ENCODE measurements at regions not wholly inside any gene's neighbourhood (a gene's known extent, or its start where the extent isn't known, plus 50 kb on each side); places are given as distances from the start of the nearest gene placed in this dataset.

- TF ChIP-seq, protein P1, sequence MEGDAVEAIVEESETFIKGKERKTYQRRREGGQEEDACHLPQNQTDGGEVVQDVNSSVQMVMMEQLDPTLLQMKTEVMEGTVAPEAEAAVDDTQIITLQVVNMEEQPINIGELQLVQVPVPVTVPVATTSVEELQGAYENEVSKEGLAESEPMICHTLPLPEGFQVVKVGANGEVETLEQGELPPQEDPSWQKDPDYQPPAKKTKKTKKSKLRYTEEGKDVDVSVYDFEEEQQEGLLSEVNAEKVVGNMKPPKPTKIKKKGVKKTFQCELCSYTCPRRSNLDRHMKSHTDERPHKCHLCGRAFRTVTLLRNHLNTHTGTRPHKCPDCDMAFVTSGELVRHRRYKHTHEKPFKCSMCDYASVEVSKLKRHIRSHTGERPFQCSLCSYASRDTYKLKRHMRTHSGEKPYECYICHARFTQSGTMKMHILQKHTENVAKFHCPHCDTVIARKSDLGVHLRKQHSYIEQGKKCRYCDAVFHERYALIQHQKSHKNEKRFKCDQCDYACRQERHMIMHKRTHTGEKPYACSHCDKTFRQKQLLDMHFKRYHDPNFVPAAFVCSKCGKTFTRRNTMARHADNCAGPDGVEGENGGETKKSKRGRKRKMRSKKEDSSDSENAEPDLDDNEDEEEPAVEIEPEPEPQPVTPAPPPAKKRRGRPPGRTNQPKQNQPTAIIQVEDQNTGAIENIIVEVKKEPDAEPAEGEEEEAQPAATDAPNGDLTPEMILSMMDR (IDR thresholded peaks at IDR 0.05; ENCODE audit: extremely low read depth, missing control alignments): no peak
- DNase-seq (ENCODE audit: low spot score): no peak
Observed at GRCh38 chr11:13881226-13881905, 81.2 kb upstream of the SPON1 start.

GRCh38 chr11:13883042-13883441, 79.5 kb upstream of the SPON1 start:
- DNase-seq (ENCODE audit: low spot score): no peak
- TF ChIP-seq, protein P1 (IDR thresholded peaks at IDR 0.05; ENCODE audit: extremely low read depth, missing control alignments): no peak

GRCh38 chr11:13883589-13883988, 78.9 kb upstream of the SPON1 start:
- DNase-seq (ENCODE audit: low spot score): no peak
- TF ChIP-seq, protein P1 (IDR thresholded peaks at IDR 0.05; ENCODE audit: extremely low read depth, missing control alignments): no peak

- no peak for DNase-seq (ENCODE audit: low spot score)
- TF ChIP-seq, protein P1 (IDR thresholded peaks at IDR 0.05; ENCODE audit: extremely low read depth, missing control alignments): no peak
Observed at GRCh38 chr11:13884158-13884799, 78.2 kb upstream of the SPON1 start.

DNA sequence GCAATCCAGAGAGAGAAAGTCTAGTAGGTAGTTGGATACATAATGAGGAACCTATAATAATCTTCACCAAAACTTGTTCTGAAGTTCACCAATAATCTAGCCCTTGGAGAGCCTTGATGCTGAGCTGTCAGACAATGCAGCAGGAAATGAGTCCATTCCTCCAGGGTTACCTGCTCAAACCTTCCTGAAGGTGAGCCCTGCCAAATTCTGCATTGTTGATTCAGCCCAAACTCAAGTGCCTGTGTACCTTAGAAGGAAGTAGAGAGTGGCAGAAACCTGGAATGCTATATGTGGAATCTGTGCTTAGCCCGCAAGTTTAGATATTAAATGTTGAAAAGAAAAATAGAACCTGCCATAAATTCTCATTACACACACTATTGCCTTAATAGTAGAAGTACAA, 77.4 kb upstream of the SPON1 start:
- TF ChIP-seq, protein P1 (IDR thresholded peaks at IDR 0.05; ENCODE audit: extremely low read depth, missing control alignments): no peak
- no peak for DNase-seq (ENCODE audit: low spot score)

- TF ChIP-seq, protein P1 (IDR thresholded peaks at IDR 0.05; ENCODE audit: extremely low read depth, missing control alignments): no peak
- DNase-seq (ENCODE audit: low spot score): no peak
Observed at GRCh38 chr11:13889552-13890249, 72.8 kb upstream of the SPON1 start.

GRCh38 chr11:13891911-13892310, 70.6 kb upstream of the SPON1 start:
- TF ChIP-seq, protein P1 (IDR thresholded peaks at IDR 0.05; ENCODE audit: extremely low read depth, missing control alignments): no peak
- no peak for DNase-seq (ENCODE audit: low spot score)
